SU-DHL-6 (cell line): ENCODE measurements at regions not wholly inside any gene's neighbourhood (a gene's known extent, or its start where the extent isn't known, plus 50 kb on each side); places are given as distances from the start of the nearest gene placed in this dataset.

Experiments used
- CTCF ChIP-seq: fragments of 200-600 bp; sonication (generic); IDR thresholded peaks from one replicate; pipeline ENCODE4 v1.5.1; 2017; ENCODE audit warnings: antibody characterized with exemption, mild to moderate bottlenecking, low read length, moderate library complexity; ENCODE audit not compliant: insufficient read depth, poor library complexity, severe bottlenecking
- EZH2phosphoT487 ChIP-seq: fragments of 200-600 bp; sonication (generic), shearing (Covaris generic); conservative IDR thresholded peaks from 2 replicates; pipeline ENCODE4 v1.6.1; 2018; ENCODE audit warnings: mild to moderate bottlenecking, antibody characterized with exemption, low read length, moderate library complexity, mixed read lengths

GRCh38 chr3:75332794-75333193 is 331.3 kb upstream of the FRG2C start:
- TF ChIP-seq CTCF (no peak), EZH2phosphoT487 (no peak)
